H9 (cell line): ENCODE measurements at regions not wholly inside any gene's neighbourhood (a gene's known extent, or its start where the extent isn't known, plus 50 kb on each side); places are given as distances from the start of the nearest gene placed in this dataset.

Experiments
- DNase-seq: peaks from one replicate; pipeline ENCODE4 v3.0.0-alpha.2; 2017
- H2AFZ ChIP-seq: one replicate; pipeline ENCODE4 v1.6.1; 2013; ENCODE audit warnings: mild to moderate bottlenecking, low read length, control low read depth, moderate library complexity
- H2AK5ac ChIP-seq: 2 replicates; pipeline ENCODE4 v1.6.1; 2013; ENCODE audit warnings: low read length, control low read depth, mixed read lengths; ENCODE audit not compliant: insufficient read length
- H2BK120ac ChIP-seq: one replicate; pipeline ENCODE4 v1.6.1; 2013; ENCODE audit warnings: low read depth, mild to moderate bottlenecking, low read length, control low read depth, inconsistent platforms; ENCODE audit not compliant: poor library complexity, severe bottlenecking
- H2BK12ac ChIP-seq: 2 replicates; pipeline ENCODE4 v1.6.1; 2013; ENCODE audit warnings: low read length, control low read depth, mixed read lengths, low read depth; ENCODE audit not compliant: insufficient read length
- H2BK15ac ChIP-seq: 2 replicates; pipeline ENCODE4 v1.6.1; 2013; ENCODE audit warnings: low read depth, low read length, control low read depth
- H2BK20ac ChIP-seq: one replicate; pipeline ENCODE4 v1.6.1; 2013; ENCODE audit warnings: low read depth, mild to moderate bottlenecking, low read length, control low read depth, inconsistent platforms; ENCODE audit not compliant: poor library complexity, severe bottlenecking
- H2BK5ac ChIP-seq: 2 replicates; pipeline ENCODE4 v1.6.1; 2013; ENCODE audit warnings: low read length, control low read depth, mixed read lengths; ENCODE audit not compliant: insufficient read length
- H3K14ac ChIP-seq: 2 replicates; pipeline ENCODE4 v1.6.1; 2013; ENCODE audit warnings: low read length, control low read depth; ENCODE audit not compliant: insufficient read depth
- H3K18ac ChIP-seq: 2 replicates; pipeline ENCODE4 v1.6.1; 2013; ENCODE audit warnings: low read depth, mild to moderate bottlenecking, mixed read lengths, low read length, control low read depth; ENCODE audit not compliant: insufficient read length
- H3K23ac ChIP-seq: 2 replicates; pipeline ENCODE4 v1.6.1; 2013; ENCODE audit warnings: low read length, control low read depth, mixed read lengths, low read depth; ENCODE audit not compliant: insufficient read length
- H3K23me2 ChIP-seq: 2 replicates; pipeline ENCODE4 v1.6.1; 2013; ENCODE audit warnings: low read depth, mild to moderate bottlenecking, mixed read lengths, low read length, control low read depth; ENCODE audit not compliant: insufficient read length, poor library complexity, severe bottlenecking
- H3K27ac ChIP-seq: 2 replicates; pipeline ENCODE4 v1.5.1; 2013; ENCODE audit warnings: low read length, control low read depth, mixed read lengths, low read depth; ENCODE audit not compliant: insufficient read length
- H3K27me3 ChIP-seq: 2 replicates; pipeline ENCODE4 v1.6.1; 2013; ENCODE audit warnings: low read length, control low read depth, inconsistent platforms; ENCODE audit not compliant: insufficient read depth
- H3K4ac ChIP-seq: 2 replicates; pipeline ENCODE4 v1.6.1; 2013; ENCODE audit warnings: low read depth, mild to moderate bottlenecking, control low read depth, inconsistent platforms, low read length, moderate library complexity
- H3K4me1 ChIP-seq: 2 replicates; pipeline ENCODE4 v1.6.1; 2013; ENCODE audit warnings: low read length, control low read depth, inconsistent platforms; ENCODE audit not compliant: insufficient read depth
- H3K4me2 ChIP-seq: 2 replicates; pipeline ENCODE4 v1.6.1; 2013; ENCODE audit warnings: low read length, control low read depth, mixed read lengths; ENCODE audit not compliant: insufficient read length, insufficient read depth
- H3K56ac ChIP-seq: 2 replicates; pipeline ENCODE4 v1.6.1; 2013; ENCODE audit warnings: low read depth, mild to moderate bottlenecking, mixed read lengths, low read length, control low read depth; ENCODE audit not compliant: insufficient read length
- H3K79me1 ChIP-seq: 2 replicates; pipeline ENCODE4 v1.6.1; 2013; ENCODE audit warnings: low read depth, mild to moderate bottlenecking, moderate library complexity, low read length, control low read depth, inconsistent platforms; ENCODE audit not compliant: insufficient read depth, poor library complexity, severe bottlenecking
- H3K79me2 ChIP-seq: 2 replicates; pipeline ENCODE4 v1.6.1; 2013; ENCODE audit warnings: low read length, control low read depth, inconsistent platforms; ENCODE audit not compliant: insufficient read depth
- H3K9ac ChIP-seq: 2 replicates; pipeline ENCODE4 v1.6.1; 2013; ENCODE audit warnings: low read length, control low read depth, mixed read lengths; ENCODE audit not compliant: insufficient read length; ENCODE audit errors: extremely low read depth
- H3K9me3 ChIP-seq: one replicate; pipeline ENCODE4 v1.6.1; 2013; ENCODE audit warnings: low read depth, low read length, inconsistent platforms; ENCODE audit not compliant: control insufficient read depth
- H3T11ph ChIP-seq: one replicate; pipeline ENCODE4 v1.6.1; 2013; ENCODE audit warnings: mild to moderate bottlenecking, low read length, control low read depth, inconsistent platforms
- H4K20me1 ChIP-seq: one replicate; pipeline ENCODE4 v1.6.1; 2013; ENCODE audit not compliant: control insufficient read depth, insufficient read length, insufficient read depth
- H4K5ac ChIP-seq: 2 replicates; pipeline ENCODE4 v1.6.1; 2013; ENCODE audit warnings: low read depth, mild to moderate bottlenecking, mixed read lengths, low read length, control low read depth; ENCODE audit not compliant: insufficient read length
- H4K8ac ChIP-seq: replicated peaks from 2 replicates; pipeline ENCODE4 v1.6.1; 2013; ENCODE audit warnings: low read length, control low read depth, mixed read lengths, low read depth; ENCODE audit not compliant: insufficient read length
- H4K91ac ChIP-seq: 2 replicates; pipeline ENCODE4 v1.6.1; 2013; ENCODE audit warnings: low read depth, mild to moderate bottlenecking, moderate library complexity, mixed read lengths, low read length, control low read depth; ENCODE audit not compliant: insufficient read length
- H3K27ac Mint-ChIP-seq, 3 experiments: 2 replicates in 2 of 3; 3 replicates in 1 of 3; pipeline ENCODE4 v1.8.0; 2020 to 2021; ENCODE audit warnings: mixed read lengths in 3 of 3, mild to moderate bottlenecking in 1 of 3, moderate library complexity in 1 of 3
- H3K27me3 Mint-ChIP-seq: 2 replicates; pipeline ENCODE4 v1.8.0; 2021; ENCODE audit warnings: low read depth, mild to moderate bottlenecking, moderate library complexity, mixed read lengths
- H3K36me3 Mint-ChIP-seq, 3 experiments: 2 replicates in 2 of 3; 3 replicates in 1 of 3; pipeline ENCODE4 v1.8.0; 2020 to 2021; ENCODE audit warnings: low read depth in 3 of 3, mixed read lengths in 3 of 3; ENCODE audit not compliant: insufficient read depth in 1 of 3
- H3K4me1 Mint-ChIP-seq, 2 experiments: 2 replicates each; pipeline ENCODE4 v1.8.0; 2020; ENCODE audit warnings: mixed read lengths in 2 of 2
- H3K4me3 Mint-ChIP-seq, 2 experiments: 2 replicates in 1 of 2; 3 replicates in 1 of 2; pipeline ENCODE4 v1.8.0; 2020 to 2021; ENCODE audit warnings: mild to moderate bottlenecking in 2 of 2, mixed read lengths in 2 of 2, moderate library complexity in 1 of 2
- H3K9me3 Mint-ChIP-seq, 2 experiments: 2 replicates in 1 of 2; 3 replicates in 1 of 2; pipeline ENCODE4 v1.8.0; 2020; ENCODE audit warnings: mild to moderate bottlenecking in 2 of 2, mixed read lengths in 2 of 2, moderate library complexity in 1 of 2
- CTCF ChIP-seq: fragments of 200-600 bp; sonication (generic); conservative IDR thresholded peaks from 3 replicates; pipeline ENCODE4 v1.8.0; 2021; ENCODE audit warnings: antibody characterized with exemption, mild to moderate bottlenecking
- WGBS: extraction: QIAGEN DNeasy Blood & Tissue Kit; methylation state at CpG from one replicate; pipeline ENCODE4 v1.1.7; 2013; ENCODE audit warnings: missing lambda C conversion rate, low lambda C conversion rate, mixed read lengths; ENCODE audit not compliant: insufficient read length; ENCODE audit errors: extremely low coverage; 5-methylcytosine and 5-hydroxymethylcytosine counted together

DNA sequence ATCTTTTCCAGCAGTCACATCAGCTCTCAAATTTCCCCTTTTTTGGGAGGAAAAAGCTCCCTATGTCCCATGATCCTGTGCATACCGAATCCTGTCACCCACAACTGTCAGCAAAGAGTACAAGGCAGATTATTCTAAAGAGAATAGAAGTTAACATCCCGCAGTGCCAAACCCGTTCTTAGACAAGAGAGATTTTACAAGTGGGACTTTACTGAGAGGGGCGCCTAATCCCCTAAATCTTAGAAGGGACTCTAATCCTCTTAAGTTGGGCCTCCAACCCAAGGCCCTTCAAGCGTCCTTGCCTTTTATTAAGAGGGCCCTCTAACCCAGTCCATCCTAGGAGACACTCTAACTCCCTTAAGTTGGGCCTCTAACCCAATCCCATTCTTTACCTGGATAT, 193.9 kb downstream of the CPXCR1 start:
- no peak overlapping the region for H4K91ac ChIP-seq
- no peak overlapping the region for H3K4ac ChIP-seq
- peaks cover 5 to 13% of the 10 kb centered on the region in 2 experiments; a peak in 3 of 4 replicates for H3K4me1 Mint-ChIP-seq
- peaks cover 0 to 3% (median 0%) of the 10 kb centered on the region in 3 experiments; a peak in 2 of 7 replicates for H3K36me3 Mint-ChIP-seq
- H3K27me3 Mint-ChIP-seq: no peaks in the 10 kb centered on the region
- H3K56ac ChIP-seq: no peak overlapping the region
- no peak overlapping the region for H3K18ac ChIP-seq
- H2BK12ac ChIP-seq: no peak overlapping the region
- no peaks in the 10 kb centered on the region for H3K27me3 ChIP-seq
- no peak overlapping the region for H2BK15ac ChIP-seq
- no peaks in the 10 kb centered on the region for H3K23me2 ChIP-seq
- no peak overlapping the region for H2AK5ac ChIP-seq
- H3K23ac ChIP-seq: no peak overlapping the region
- no peaks in the 10 kb centered on the region; the same call in 1 of the 2 replicates for H3K4me1 ChIP-seq
- no peak overlapping the region for H3T11ph ChIP-seq
- H3K4me2 ChIP-seq: no peak overlapping the region
- no peak for TF ChIP-seq CTCF
- no peaks in the 10 kb centered on the region for H3K9me3 ChIP-seq
- WGBS: no CpG with 5 or more reads among the region's 5 CpGs
- no peak overlapping the region for H3K27ac Mint-ChIP-seq
- no peak overlapping the region for H4K8ac ChIP-seq
- no peaks in the 10 kb centered on the region for H3K79me1 ChIP-seq
- no peak for DNase-seq
- H3K4me3 Mint-ChIP-seq: no peak overlapping the region
- no peaks in the 10 kb centered on the region for H4K20me1 ChIP-seq
- H3K27ac ChIP-seq: no peak overlapping the region
- no peak overlapping the region for H3K9ac ChIP-seq
- H4K5ac ChIP-seq: no peak overlapping the region
- H2BK120ac ChIP-seq: no peak overlapping the region
- H3K9me3 Mint-ChIP-seq: peaks cover 0 to 3% of the 10 kb centered on the region in 2 experiments; a peak in 1 of 5 replicates
- no peaks in the 10 kb centered on the region for H3K79me2 ChIP-seq
- no peak overlapping the region for H3K14ac ChIP-seq
- H2BK20ac ChIP-seq: no peak overlapping the region
- no peak overlapping the region for H2BK5ac ChIP-seq
- no peak overlapping the region for H2AFZ ChIP-seq
